GM18508 (cell line): ENCODE measurements at regions not wholly inside any gene's neighbourhood (a gene's known extent, or its start where the extent isn't known, plus 50 kb on each side); places are given as distances from the start of the nearest gene placed in this dataset.
"Not testable (repeated sequence)": the region's sequence is repeated elsewhere in the genome, so short reads cannot be mapped to it uniquely, and the experiment has no call there.

ENCODE experiments used
- ATAC-seq: cut with Tn5 transposase; IDR thresholded peaks from one replicate; pipeline ENCODE4 v1.9.1; 2021; ENCODE audit warnings: moderate number of reproducible peaks; ENCODE audit not compliant: insufficient read depth, unreplicated experiment

DNA sequence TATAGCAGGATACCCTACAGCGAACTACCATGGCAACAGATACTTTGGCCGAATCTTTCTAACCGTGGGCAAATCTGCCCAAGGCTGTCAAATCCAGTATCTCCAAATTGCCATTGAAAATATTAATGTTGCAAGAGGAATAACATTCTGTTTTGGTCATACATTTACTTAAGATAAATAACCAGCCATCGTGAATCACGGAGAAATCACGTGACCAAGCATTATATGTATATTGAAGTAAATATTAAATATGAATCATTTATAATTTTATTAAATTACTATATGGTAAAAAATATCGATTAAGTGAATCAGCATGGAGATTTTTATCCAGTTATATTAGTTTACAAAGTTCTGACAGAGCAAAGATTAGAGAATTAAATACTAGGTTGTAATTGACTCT, 714.6 kb upstream of the GJE1 start:
- no peak for ATAC-seq

GRCh38 chr6:141415896-141416295, 716.8 kb upstream of the GJE1 start:
- ATAC-seq, result no peak

GRCh38 chr6:141413196-141413595, 719.5 kb upstream of the GJE1 start:
- ATAC-seq, result no peak

GRCh38 chr6:141406761-141407160, 726.0 kb upstream of the GJE1 start:
- no peak for ATAC-seq

GRCh38 chr6:141403827-141404226, 728.9 kb upstream of the GJE1 start:
- no peak for ATAC-seq

DNA sequence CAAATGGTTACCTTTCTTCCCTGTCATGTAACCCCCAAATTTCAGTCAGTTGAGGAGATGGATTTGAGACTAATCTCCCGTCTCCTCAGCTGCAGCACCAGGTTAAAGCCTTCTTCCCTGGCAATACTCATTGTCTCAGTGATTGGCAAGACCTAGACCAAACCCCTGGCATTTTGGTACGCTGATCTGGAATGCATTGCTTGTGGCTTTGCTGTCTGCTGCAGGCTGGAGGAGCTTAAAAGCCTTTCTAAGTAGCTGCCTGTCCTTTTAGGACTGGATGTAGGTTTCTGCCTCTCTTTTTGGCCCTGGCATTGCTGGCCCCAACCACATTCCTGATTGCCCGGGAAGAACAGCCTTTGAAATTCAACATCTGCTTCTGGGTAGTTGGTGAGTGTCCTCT, 729.6 kb upstream of the GJE1 start:
- no peak for ATAC-seq

- no peak for ATAC-seq
These were observed 730.2 kb upstream of the GJE1 start for GRCh38 chr6:141402489-141402888.

- no peak for ATAC-seq
These were observed 730.9 kb upstream of the GJE1 start for GRCh38 chr6:141401851-141402250.

GRCh38 chr6:141401168-141401567, 731.6 kb upstream of the GJE1 start:
- ATAC-seq, result no peak

- ATAC-seq, result no peak
These were observed 733.8 kb upstream of the GJE1 start for GRCh38 chr6:141398949-141399348.

- no peak for ATAC-seq
These were observed 737.2 kb upstream of the GJE1 start for GRCh38 chr6:141395443-141396008.

DNA sequence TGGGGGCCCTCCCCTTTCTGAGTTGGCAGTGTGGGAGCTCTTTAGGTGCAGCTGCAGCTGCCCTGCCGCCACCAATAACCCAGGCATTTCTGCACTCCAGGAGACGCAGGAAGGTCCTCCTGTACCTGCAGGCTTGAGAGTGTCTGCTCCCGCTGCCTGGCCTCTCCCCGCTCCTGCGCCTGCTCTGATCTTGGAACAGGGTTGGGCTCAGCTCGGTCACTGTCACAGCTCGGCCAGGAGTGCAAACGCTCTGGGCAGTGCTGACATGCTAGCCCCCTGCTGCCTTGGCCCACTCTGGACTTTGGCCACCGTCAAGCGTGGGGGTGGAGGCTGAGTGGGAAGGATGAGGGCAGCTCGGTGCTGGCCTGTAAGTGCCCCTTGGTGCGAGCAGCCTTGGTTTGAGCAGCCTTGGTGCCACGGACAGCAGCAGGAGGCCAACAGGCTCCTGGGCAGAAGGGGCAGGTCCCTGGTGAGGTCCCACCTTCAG, 738.1 kb upstream of the GJE1 start:
- no peak for ATAC-seq

- ATAC-seq, result no peak
These were observed 738.6 kb upstream of the GJE1 start for GRCh38 chr6:141394125-141394536.

GRCh38 chr6:141393405-141394124, 739.2 kb upstream of the GJE1 start:
- ATAC-seq, result no peak

GRCh38 chr6:141391135-141391534, 741.6 kb upstream of the GJE1 start:
- ATAC-seq, result not testable (repeated sequence)

GRCh38 chr6:141388666-141389065, 744.1 kb upstream of the GJE1 start:
- ATAC-seq, result no peak

- no peak for ATAC-seq
These were observed 762.3 kb upstream of the GJE1 start for GRCh38 chr6:141370438-141370837.

DNA sequence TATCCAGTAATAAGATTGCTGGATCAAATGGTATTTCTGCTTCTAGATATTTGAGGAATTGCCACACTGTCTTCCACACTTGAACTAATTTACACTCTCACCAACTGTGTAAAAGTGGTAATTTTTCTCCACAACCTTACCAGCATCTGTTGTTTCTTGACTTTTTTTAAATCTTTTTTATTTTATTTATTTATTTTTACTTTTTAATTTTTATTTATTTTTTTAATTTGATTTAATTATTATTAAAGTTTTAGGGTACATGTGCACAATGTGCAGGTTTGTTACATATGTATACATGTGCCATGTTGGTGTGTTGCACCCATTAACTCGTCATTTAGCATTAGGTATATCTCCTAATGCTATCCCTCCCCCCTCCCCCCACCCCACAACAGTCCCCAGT, 765.9 kb upstream of the GJE1 start:
- ATAC-seq, result not testable (repeated sequence)

- ATAC-seq, result no peak
These were observed 768.0 kb upstream of the GJE1 start for GRCh38 chr6:141364694-141365093.

DNA sequence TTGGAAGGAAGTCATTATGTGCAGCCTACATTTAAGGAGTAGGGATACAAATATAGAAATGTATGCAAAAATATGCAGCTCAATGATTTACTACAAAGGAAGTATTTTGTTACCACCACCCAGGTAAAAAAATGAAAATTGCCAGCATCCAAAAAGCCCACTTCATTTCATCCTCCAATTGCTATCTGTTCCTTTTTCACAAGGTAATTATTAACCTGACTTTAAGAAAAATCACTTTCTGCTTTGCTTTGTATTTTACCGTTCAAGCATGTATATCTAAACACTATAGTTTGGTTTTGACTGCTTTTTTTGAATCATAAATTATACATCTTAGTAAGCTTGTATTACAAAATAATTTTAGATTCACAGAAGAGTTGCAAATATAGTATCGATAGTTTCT, 768.5 kb upstream of the GJE1 start:
- ATAC-seq, result no peak

- no peak for ATAC-seq
These were observed 771.2 kb upstream of the GJE1 start for GRCh38 chr6:141361559-141361958.

- ATAC-seq, result no peak
These were observed 772.8 kb upstream of the GJE1 start for GRCh38 chr6:141359953-141360352.
